ENCODE measurements at regions not wholly inside any gene's neighbourhood (a gene's known extent, or its start where the extent isn't known, plus 50 kb on each side); places are given as distances from the start of the nearest gene placed in this dataset.
"Not testable (repeated sequence)": the region's sequence is repeated elsewhere in the genome, so short reads cannot be mapped to it uniquely, and the experiment has no call there.

GRCh38 chrX:80929251-80929650, 119.6 kb upstream of the BRWD3 start:
- no peak overlapping the region for H3K4ac ChIP-seq (ENCODE audit: low read length)
- no peaks in the 10 kb centered on the region for H3K9me3 ChIP-seq (replicated peaks in 1 of 2; ENCODE audit: control insufficient read depth in 2 of 2, insufficient read depth in 1 of 2, low read depth in 1 of 2, low read length in 2 of 2)
- no peak for DNase-seq (ENCODE audit: low spot score)
- no peak overlapping the region for H2AK5ac ChIP-seq (ENCODE audit: low read depth, low read length)
- no peaks in the 10 kb centered on the region for H3K36me3 ChIP-seq (replicated peaks in 1 of 2; ENCODE audit: control insufficient read depth in 2 of 2, insufficient read depth in 2 of 2, low read length in 2 of 2)
- no peak overlapping the region for H3K4me3 ChIP-seq (ENCODE audit: low read length in 2 of 2)
- H3K27me3 ChIP-seq (ENCODE audit: control insufficient read depth in 3 of 3, insufficient read depth in 3 of 3, low read depth in 1 of 3, low read length in 3 of 3), result no peaks in the 10 kb centered on the region
- H2BK15ac ChIP-seq (ENCODE audit: low read length), result no peak overlapping the region
- no CpG with 5 or more reads among the region's 8 CpGs for WGBS, 2 donors (ENCODE audit: extremely low coverage in 2 of 2, insufficient read length in 2 of 2, insufficient replicate concordance in 1 of 2)
- no peaks in the 10 kb centered on the region for H3K4me1 ChIP-seq (ENCODE audit: control insufficient read depth in 2 of 2, insufficient read depth in 1 of 2, low read depth in 1 of 2, low read length in 2 of 2)
- no peaks in the 10 kb centered on the region for H3K79me1 ChIP-seq (ENCODE audit: low read depth, low read length)
- H4K91ac ChIP-seq (ENCODE audit: low read depth, low read length, poor library complexity), result no peak overlapping the region
- H2BK5ac ChIP-seq (ENCODE audit: low read length), result no peak overlapping the region
- H4K8ac ChIP-seq (ENCODE audit: low read depth, low read length), result no peak overlapping the region
- H3K27ac ChIP-seq (replicated peaks; ENCODE audit: low read length), result no peak overlapping the region
- H2AFZ ChIP-seq (ENCODE audit: low read length), result no peak overlapping the region
- no peak overlapping the region for H2BK120ac ChIP-seq (ENCODE audit: low read depth, low read length)
- H3K14ac ChIP-seq (ENCODE audit: low read length), result no peak overlapping the region
- H3K9ac ChIP-seq (ENCODE audit: low read depth, low read length, poor library complexity), result no peak overlapping the region
- no peak overlapping the region for H2BK12ac ChIP-seq (ENCODE audit: low read length)
- H3K18ac ChIP-seq (ENCODE audit: low read length), result no peak overlapping the region
- no peak overlapping the region for H3K4me2 ChIP-seq (ENCODE audit: insufficient read depth, low read length, poor library complexity, severe bottlenecking)
- no peak overlapping the region for H3K23ac ChIP-seq (ENCODE audit: low read depth, low read length, poor library complexity)

- DNase-seq (ENCODE audit: low spot score), result no peak
- H3K4me3 ChIP-seq (ENCODE audit: low read length in 2 of 2), result no peak overlapping the region
- H3K4ac ChIP-seq (ENCODE audit: low read length), result no peak overlapping the region
- no peaks in the 10 kb centered on the region for H3K27me3 ChIP-seq (ENCODE audit: control insufficient read depth in 3 of 3, insufficient read depth in 3 of 3, low read depth in 1 of 3, low read length in 3 of 3)
- H2AK5ac ChIP-seq (ENCODE audit: low read depth, low read length), result no peak overlapping the region
- no peaks in the 10 kb centered on the region for H3K36me3 ChIP-seq (replicated peaks in 1 of 2; ENCODE audit: control insufficient read depth in 2 of 2, insufficient read depth in 2 of 2, low read length in 2 of 2)
- H2BK5ac ChIP-seq (ENCODE audit: low read length), result no peak overlapping the region
- no peak overlapping the region for H3K18ac ChIP-seq (ENCODE audit: low read length)
- H3K9ac ChIP-seq (ENCODE audit: low read depth, low read length, poor library complexity), result no peak overlapping the region
- no peaks in the 10 kb centered on the region for H3K4me1 ChIP-seq (ENCODE audit: control insufficient read depth in 2 of 2, insufficient read depth in 1 of 2, low read depth in 1 of 2, low read length in 2 of 2)
- no peak overlapping the region for H3K4me2 ChIP-seq (ENCODE audit: insufficient read depth, low read length, poor library complexity, severe bottlenecking)
- H3K9me3 ChIP-seq (replicated peaks in 1 of 2; ENCODE audit: control insufficient read depth in 2 of 2, insufficient read depth in 1 of 2, low read depth in 1 of 2, low read length in 2 of 2), result no peaks in the 10 kb centered on the region
- H2BK120ac ChIP-seq (ENCODE audit: low read depth, low read length), result no peak overlapping the region
- H2BK15ac ChIP-seq (ENCODE audit: low read length), result no peak overlapping the region
- H3K23ac ChIP-seq (ENCODE audit: low read depth, low read length, poor library complexity), result no peak overlapping the region
- H2BK12ac ChIP-seq (ENCODE audit: low read length), result no peak overlapping the region
- H4K8ac ChIP-seq (ENCODE audit: low read depth, low read length), result no peak overlapping the region
- WGBS, 2 donors (ENCODE audit: extremely low coverage in 2 of 2, insufficient read length in 2 of 2, insufficient replicate concordance in 1 of 2), result no CpG with 5 or more reads among the region's 1 CpG
- H3K79me1 ChIP-seq (ENCODE audit: low read depth, low read length), result no peaks in the 10 kb centered on the region
- no peak overlapping the region for H3K14ac ChIP-seq (ENCODE audit: low read length)
- H2AFZ ChIP-seq (ENCODE audit: low read length), result no peak overlapping the region
- no peak overlapping the region for H4K91ac ChIP-seq (ENCODE audit: low read depth, low read length, poor library complexity)
- no peak overlapping the region for H3K27ac ChIP-seq (replicated peaks; ENCODE audit: low read length)
Measured at GRCh38 chrX:80917919-80918318, 108.2 kb upstream of the BRWD3 start.

- not testable (repeated sequence) for H3K79me1 ChIP-seq (ENCODE audit: low read depth, low read length); H3K9me3 ChIP-seq (replicated peaks in 1 of 2; ENCODE audit: control insufficient read depth in 2 of 2, insufficient read depth in 1 of 2, low read depth in 1 of 2, low read length in 2 of 2); H2BK5ac ChIP-seq (ENCODE audit: low read length); H3K18ac ChIP-seq (ENCODE audit: low read length); H2BK12ac ChIP-seq (ENCODE audit: low read length); H3K4me2 ChIP-seq (ENCODE audit: insufficient read depth, low read length, poor library complexity, severe bottlenecking); H3K27ac ChIP-seq (replicated peaks; ENCODE audit: low read length); H3K9ac ChIP-seq (ENCODE audit: low read depth, low read length, poor library complexity); H4K8ac ChIP-seq (ENCODE audit: low read depth, low read length); H3K4me1 ChIP-seq (ENCODE audit: control insufficient read depth in 2 of 2, insufficient read depth in 1 of 2, low read depth in 1 of 2, low read length in 2 of 2); H2BK120ac ChIP-seq (ENCODE audit: low read depth, low read length); H2AFZ ChIP-seq (ENCODE audit: low read length); H2AK5ac ChIP-seq (ENCODE audit: low read depth, low read length); H3K4ac ChIP-seq (ENCODE audit: low read length); H2BK15ac ChIP-seq (ENCODE audit: low read length); H3K4me3 ChIP-seq (ENCODE audit: low read length in 2 of 2); H3K14ac ChIP-seq (ENCODE audit: low read length); DNase-seq (ENCODE audit: low spot score); H3K23ac ChIP-seq (ENCODE audit: low read depth, low read length, poor library complexity); H4K91ac ChIP-seq (ENCODE audit: low read depth, low read length, poor library complexity); H3K36me3 ChIP-seq (replicated peaks in 1 of 2; ENCODE audit: control insufficient read depth in 2 of 2, insufficient read depth in 2 of 2, low read length in 2 of 2); H3K27me3 ChIP-seq (ENCODE audit: control insufficient read depth in 3 of 3, insufficient read depth in 3 of 3, low read depth in 1 of 3, low read length in 3 of 3)
- no CpG with 5 or more reads among the region's 2 CpGs for WGBS, 2 donors (ENCODE audit: extremely low coverage in 2 of 2, insufficient read length in 2 of 2, insufficient replicate concordance in 1 of 2)
Measured at GRCh38 chrX:80912351-80912750, 102.7 kb upstream of the BRWD3 start.

GRCh38 chrX:80879916-80880315, 70.2 kb upstream of the BRWD3 start:
- no peak overlapping the region for H2BK5ac ChIP-seq (ENCODE audit: low read length)
- no peaks in the 10 kb centered on the region for H3K36me3 ChIP-seq (replicated peaks in 1 of 2; ENCODE audit: control insufficient read depth in 2 of 2, insufficient read depth in 2 of 2, low read length in 2 of 2)
- H3K27me3 ChIP-seq (ENCODE audit: control insufficient read depth in 3 of 3, insufficient read depth in 3 of 3, low read depth in 1 of 3, low read length in 3 of 3), result no peaks in the 10 kb centered on the region
- DNase-seq (ENCODE audit: low spot score), result no peak
- no peak overlapping the region for H2BK120ac ChIP-seq (ENCODE audit: low read depth, low read length)
- no peak overlapping the region for H4K8ac ChIP-seq (ENCODE audit: low read depth, low read length)
- H3K14ac ChIP-seq (ENCODE audit: low read length), result no peak overlapping the region
- no peaks in the 10 kb centered on the region for H3K79me1 ChIP-seq (ENCODE audit: low read depth, low read length)
- no peaks in the 10 kb centered on the region for H3K9me3 ChIP-seq (replicated peaks in 1 of 2; ENCODE audit: control insufficient read depth in 2 of 2, insufficient read depth in 1 of 2, low read depth in 1 of 2, low read length in 2 of 2)
- no peak overlapping the region for H3K18ac ChIP-seq (ENCODE audit: low read length)
- H2AK5ac ChIP-seq (ENCODE audit: low read depth, low read length), result no peak overlapping the region
- no peak overlapping the region for H4K91ac ChIP-seq (ENCODE audit: low read depth, low read length, poor library complexity)
- no peak overlapping the region for H2BK15ac ChIP-seq (ENCODE audit: low read length)
- H3K4me1 ChIP-seq (ENCODE audit: control insufficient read depth in 2 of 2, insufficient read depth in 1 of 2, low read depth in 1 of 2, low read length in 2 of 2), result no peaks in the 10 kb centered on the region
- no peak overlapping the region for H3K23ac ChIP-seq (ENCODE audit: low read depth, low read length, poor library complexity)
- H2BK12ac ChIP-seq (ENCODE audit: low read length), result no peak overlapping the region
- H3K27ac ChIP-seq (replicated peaks; ENCODE audit: low read length), result no peak overlapping the region
- H3K9ac ChIP-seq (ENCODE audit: low read depth, low read length, poor library complexity), result no peak overlapping the region
- no CpG with 5 or more reads among the region's 1 CpG for WGBS, 2 donors (ENCODE audit: extremely low coverage in 2 of 2, insufficient read length in 2 of 2, insufficient replicate concordance in 1 of 2)
- H3K4me3 ChIP-seq (ENCODE audit: low read length in 2 of 2), result no peak overlapping the region
- H3K4me2 ChIP-seq (ENCODE audit: insufficient read depth, low read length, poor library complexity, severe bottlenecking), result no peak overlapping the region
- no peak overlapping the region for H2AFZ ChIP-seq (ENCODE audit: low read length)
- no peak overlapping the region for H3K4ac ChIP-seq (ENCODE audit: low read length)

All from neuronal stem cell (in vitro differentiated cells).